ENCODE measurements at regions not wholly inside any gene's neighbourhood (a gene's known extent, or its start where the extent isn't known, plus 50 kb on each side); places are given as distances from the start of the nearest gene placed in this dataset.

- TF ChIP-seq CTCF (IDR thresholded peaks at IDR 0.05) (no peak), POLR2A (IDR thresholded peaks at IDR 0.05) (no peak)
Observed at GRCh38 chr14:55976655-55977054, 141.6 kb upstream of the PELI2 start.
